PC-9 (cell line): ENCODE measurements at regions not wholly inside any gene's neighbourhood (a gene's known extent, or its start where the extent isn't known, plus 50 kb on each side); places are given as distances from the start of the nearest gene placed in this dataset.

Experiments
- BruUV-seq: library from RNA; stranded (reverse); fragments of 400-500 nt; replicated peaks from 2 replicates; lab custom pipeline; 2021; lab: Mats Ljungman, UMichigan
- CTCF ChIA-PET: fragments of 300-600 bp; sonication (Branson Sonifier 250); formaldehyde crosslinking; loops from one replicate; lab custom pipeline; 2022; ENCODE audit warnings: antibody characterized with exemption; lab: Charles Lee
- POLR2A ChIA-PET: fragments of 300-600 bp; sonication (Branson Sonifier 250); formaldehyde crosslinking; loops from one replicate; lab custom pipeline; 2022; ENCODE audit warnings: antibody characterized with exemption; ENCODE audit not compliant: unreplicated experiment; lab: Charles Lee
- DNase-seq, 2 experiments: peaks; one replicate each; pipeline versions ENCODE4 v3.0.0 to v3.0.0-alpha.2; 2015 to 2022; ENCODE audit warnings: mixed read lengths in 1 of 2
- H2AFZ ChIP-seq: fragments of 200-600 bp; sonication (generic); 2 replicates; pipeline ENCODE4 v1.8.1; 2017; ENCODE audit warnings: antibody characterized with exemption
- H3F3A ChIP-seq: fragments of 200-600 bp; sonication (generic); 2 replicates; pipeline ENCODE4 v1.8.1; 2017; ENCODE audit warnings: antibody characterized with exemption, mild to moderate bottlenecking, low read depth; ENCODE audit not compliant: insufficient read depth
- H3K27ac ChIP-seq: fragments of 200-600 bp; sonication (generic); 2 replicates; pipeline ENCODE4 v1.6.1; 2016; ENCODE audit warnings: mixed run types
- H3K27me3 ChIP-seq: fragments of 200-600 bp; sonication (generic); 2 replicates; pipeline ENCODE4 v1.6.1; 2016; ENCODE audit warnings: low read depth, mixed run types; ENCODE audit not compliant: insufficient read depth
- H3K36me3 ChIP-seq: fragments of 200-600 bp; sonication (generic); 2 replicates; pipeline ENCODE4 v1.6.1; 2016; ENCODE audit warnings: low read depth, mixed run types
- H3K4me1 ChIP-seq: fragments of 200-600 bp; sonication (generic); replicated peaks from 2 replicates; pipeline ENCODE4 v1.6.1; 2016; ENCODE audit warnings: mixed run types; ENCODE audit not compliant: insufficient read depth
- H3K4me2 ChIP-seq: fragments of 200-600 bp; sonication (generic); 2 replicates; pipeline ENCODE4 v1.6.1; 2017; ENCODE audit warnings: mixed run types
- H3K4me3 ChIP-seq: fragments of 200-600 bp; sonication (generic); 2 replicates; pipeline ENCODE4 v1.6.1; 2016; ENCODE audit warnings: mixed run types
- H3K79me2 ChIP-seq: fragments of 200-600 bp; sonication (generic); 2 replicates; pipeline ENCODE4 v1.6.1; 2017; ENCODE audit warnings: low read depth, mixed run types
- H3K9me2 ChIP-seq: fragments of 200-600 bp; sonication (generic); 2 replicates; pipeline ENCODE4 v1.8.1; 2017; ENCODE audit warnings: mild to moderate bottlenecking; ENCODE audit not compliant: insufficient read depth
- H3K9me3 ChIP-seq: fragments of 200-600 bp; sonication (generic); 2 replicates; pipeline ENCODE4 v1.8.1; 2016; ENCODE audit warnings: low read depth; ENCODE audit not compliant: insufficient read depth
- H4K20me1 ChIP-seq: fragments of 200-600 bp; sonication (generic); 2 replicates; pipeline ENCODE4 v1.8.1; 2017; ENCODE audit not compliant: insufficient read depth
- EZH2 ChIP-seq: fragments of 200-600 bp; sonication (generic); IDR thresholded peaks from 2 replicates; pipeline ENCODE4 v1.8.0; 2017; ENCODE audit warnings: antibody characterized with exemption, low read depth
- intact Hi-C: fragments of 100-400 bp; cut with micrococcal nuclease; formaldehyde crosslinking; loops from one replicate; pipeline ENCODE4 v1.10.0; 2022; ENCODE audit not compliant: unreplicated experiment
- TF ChIP-seq, protein P1 (sequence below): fragments of 200-600 bp; sonication (generic); conservative IDR thresholded peaks from 2 replicates; pipeline ENCODE4 v1.6.1; 2017; ENCODE audit warnings: mixed run types, antibody characterized with exemption, mild to moderate bottlenecking, moderate library complexity

DNA sequence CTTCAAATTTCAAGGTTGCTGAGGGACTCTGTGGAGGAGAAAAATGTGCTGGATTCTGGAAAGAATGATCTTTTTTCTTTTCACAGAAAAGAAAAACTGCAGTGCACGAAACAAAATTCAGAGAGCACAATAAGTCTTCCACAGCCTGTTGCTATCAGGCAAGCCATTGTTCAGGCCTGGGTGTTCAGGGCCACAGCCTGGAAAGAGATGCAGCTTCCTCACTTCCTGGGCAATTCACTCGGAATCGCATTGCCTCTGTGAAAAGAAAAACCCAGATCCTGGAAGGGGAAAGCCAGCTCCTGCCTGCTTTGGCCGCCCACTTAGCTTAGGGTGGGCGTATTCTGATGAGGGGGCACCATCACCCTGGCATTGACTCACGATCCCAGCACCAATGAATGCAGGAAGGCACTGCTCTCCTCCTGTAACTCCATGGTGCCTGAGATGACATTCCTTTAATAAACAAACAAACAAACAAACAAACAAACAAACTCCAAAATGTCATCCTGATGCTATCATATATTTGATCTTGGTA lies 863.9 kb downstream of the BCL11B start:
- no peak for TF ChIP-seq EZH2
- TF ChIP-seq, protein P1, sequence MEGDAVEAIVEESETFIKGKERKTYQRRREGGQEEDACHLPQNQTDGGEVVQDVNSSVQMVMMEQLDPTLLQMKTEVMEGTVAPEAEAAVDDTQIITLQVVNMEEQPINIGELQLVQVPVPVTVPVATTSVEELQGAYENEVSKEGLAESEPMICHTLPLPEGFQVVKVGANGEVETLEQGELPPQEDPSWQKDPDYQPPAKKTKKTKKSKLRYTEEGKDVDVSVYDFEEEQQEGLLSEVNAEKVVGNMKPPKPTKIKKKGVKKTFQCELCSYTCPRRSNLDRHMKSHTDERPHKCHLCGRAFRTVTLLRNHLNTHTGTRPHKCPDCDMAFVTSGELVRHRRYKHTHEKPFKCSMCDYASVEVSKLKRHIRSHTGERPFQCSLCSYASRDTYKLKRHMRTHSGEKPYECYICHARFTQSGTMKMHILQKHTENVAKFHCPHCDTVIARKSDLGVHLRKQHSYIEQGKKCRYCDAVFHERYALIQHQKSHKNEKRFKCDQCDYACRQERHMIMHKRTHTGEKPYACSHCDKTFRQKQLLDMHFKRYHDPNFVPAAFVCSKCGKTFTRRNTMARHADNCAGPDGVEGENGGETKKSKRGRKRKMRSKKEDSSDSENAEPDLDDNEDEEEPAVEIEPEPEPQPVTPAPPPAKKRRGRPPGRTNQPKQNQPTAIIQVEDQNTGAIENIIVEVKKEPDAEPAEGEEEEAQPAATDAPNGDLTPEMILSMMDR, result no peak
- H3K36me3 ChIP-seq, result no peaks in the 10 kb centered on the region
- H2AFZ ChIP-seq, result no peak overlapping the region
- H3F3A ChIP-seq, result no peaks in the 10 kb centered on the region
- CTCF ChIA-PET, result no interaction called here
- POLR2A ChIA-PET, result no interaction called here
- no peaks in the 10 kb centered on the region for H3K9me3 ChIP-seq
- no peaks in the 10 kb centered on the region for H4K20me1 ChIP-seq
- H3K4me1 ChIP-seq, result no peaks in the 10 kb centered on the region
- no peak for DNase-seq
- no peak overlapping the region for H3K4me3 ChIP-seq
- no peak overlapping the region for H3K27ac ChIP-seq
- H3K9me2 ChIP-seq, result no peaks in the 10 kb centered on the region
- no peak overlapping the region for H3K4me2 ChIP-seq
- no TSS peak for BruUV-seq
- intact Hi-C loops, result no loop called here
- no peaks in the 10 kb centered on the region for H3K27me3 ChIP-seq
- H3K79me2 ChIP-seq, result no peaks in the 10 kb centered on the region

DNA sequence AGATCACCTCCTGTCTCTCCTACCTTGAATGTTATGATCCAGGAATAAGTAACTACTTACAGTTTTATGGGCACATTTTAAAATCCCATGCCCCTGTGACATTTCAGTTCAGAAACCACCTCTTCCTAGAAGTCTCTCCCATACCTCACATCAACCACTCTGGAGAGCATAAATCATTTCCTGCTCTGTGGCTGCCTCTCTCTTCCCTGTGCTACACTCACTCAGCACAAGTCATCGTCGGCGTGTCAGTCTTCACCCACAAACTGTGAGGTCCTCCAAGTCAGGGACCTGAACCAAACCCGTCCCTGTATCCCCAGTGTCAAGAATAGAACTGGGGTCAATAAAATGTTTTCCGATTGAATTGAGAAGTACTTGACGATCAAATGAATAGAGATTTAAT lies 863.3 kb downstream of the BCL11B start:
- DNase-seq, result no peak
- ChIA-PET POLR2A (no interaction called here), CTCF (no interaction called here)
- Histone ChIP-seq H3K36me3 (no peaks in the 10 kb centered on the region), H3F3A (no peaks in the 10 kb centered on the region), H3K79me2 (no peaks in the 10 kb centered on the region), H3K27ac (no peak overlapping the region), H3K27me3 (no peaks in the 10 kb centered on the region), H3K4me1 (no peaks in the 10 kb centered on the region), H3K4me2 (no peak overlapping the region), H4K20me1 (no peaks in the 10 kb centered on the region), H3K9me2 (no peaks in the 10 kb centered on the region), H3K4me3 (no peak overlapping the region), H2AFZ (no peak overlapping the region), H3K9me3 (no peaks in the 10 kb centered on the region)
- TF ChIP-seq EZH2, result no peak
- TF ChIP-seq, protein P1, result no peak
- no TSS peak for BruUV-seq
- intact Hi-C loops, result no loop called here

DNA sequence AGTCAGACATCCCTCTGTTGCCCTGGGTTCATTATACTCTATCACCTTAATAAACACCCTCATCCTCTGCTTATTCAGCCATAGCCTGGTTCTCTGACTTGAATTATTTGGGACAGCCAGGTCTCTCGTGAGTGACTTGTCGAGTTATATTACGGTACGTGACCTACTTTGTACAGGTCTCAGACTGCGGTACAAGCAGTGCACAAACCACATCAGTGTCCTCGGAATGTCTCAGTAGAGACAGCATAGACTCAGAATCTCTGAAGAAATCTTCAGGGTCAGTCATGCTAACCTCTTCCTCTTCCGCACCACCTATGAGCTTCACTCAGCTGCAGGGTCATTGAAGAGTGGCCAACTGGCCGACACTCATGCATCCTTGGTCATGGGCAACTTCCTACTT lies 860.8 kb downstream of the BCL11B start:
- CTCF ChIA-PET, result no interaction called here
- Histone ChIP-seq H3K4me2 (no peak overlapping the region), H3K27me3 (no peaks in the 10 kb centered on the region), H3K9me3 (no peaks in the 10 kb centered on the region), H3F3A (no peaks in the 10 kb centered on the region), H3K79me2 (no peaks in the 10 kb centered on the region), H3K36me3 (no peaks in the 10 kb centered on the region), H3K4me1 (no peaks in the 10 kb centered on the region), H4K20me1 (no peaks in the 10 kb centered on the region), H2AFZ (no peak overlapping the region), H3K9me2 (no peaks in the 10 kb centered on the region), H3K4me3 (no peak overlapping the region), H3K27ac (no peak overlapping the region)
- intact Hi-C loops, result no loop called here
- TF ChIP-seq, protein P1, result no peak
- BruUV-seq, result no TSS peak
- POLR2A ChIA-PET, result no interaction called here
- no peak for DNase-seq
